ENCODE measurements at regions not wholly inside any gene's neighbourhood (a gene's known extent, or its start where the extent isn't known, plus 50 kb on each side); places are given as distances from the start of the nearest gene placed in this dataset.
A peak's percentile ranks its signal among the peaks of the same experiment; 100 is the strongest.

DNA sequence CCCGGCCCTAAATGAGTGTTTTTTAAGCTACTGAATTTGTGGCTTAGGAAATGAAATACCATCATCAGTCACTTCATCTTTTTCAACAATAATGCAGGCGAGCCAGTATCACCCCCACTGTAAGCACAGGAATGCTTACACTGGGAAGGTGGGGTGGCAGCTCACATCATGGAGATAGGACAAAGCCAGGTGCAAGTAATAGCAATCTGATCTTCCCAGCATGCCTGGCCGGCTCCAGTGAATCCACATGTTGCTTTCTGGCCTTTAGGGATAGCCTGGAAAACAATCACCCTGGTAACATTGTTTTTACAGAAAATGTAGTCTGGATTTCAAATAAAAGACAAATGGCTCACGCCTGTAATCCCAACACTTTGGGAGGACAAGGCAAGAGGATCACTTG lies 140.9 kb upstream of the SOD1 start:
- H3K36me3 ChIP-seq (ENCODE audit: control insufficient read depth in 2 of 4, insufficient read depth in 4 of 4, low read length in 3 of 4) = no peaks in the 10 kb centered on the region
- no peaks in the 10 kb centered on the region for H3K79me1 ChIP-seq (ENCODE audit: low read depth, low read length)
- no peaks in the 10 kb centered on the region for H3K27me3 ChIP-seq (replicated peaks in 1 of 4; ENCODE audit: control insufficient read depth in 3 of 4, extremely low read depth in 1 of 4, insufficient read depth in 3 of 4, low read length in 3 of 4)
- no peaks in the 10 kb centered on the region for H3K23me2 ChIP-seq (ENCODE audit: low read depth, low read length)
- peaks cover 0 to 38% of the 10 kb centered on the region in 2 experiments; a peak in 2 of 4 replicates for H3K79me2 ChIP-seq (ENCODE audit: control insufficient read depth in 1 of 2, insufficient read depth in 2 of 2, low read length in 2 of 2)
- H2AK5ac ChIP-seq (ENCODE audit: low read depth, low read length) = 0 out of 2 replicates have a peak overlapping the region, but pooled peaks have one; percentile 24
- DNase-seq (ENCODE audit: low read depth in 1 of 2, low spot score in 2 of 2) (no peak), FAIRE-seq (no peak)
- no peaks in the 10 kb centered on the region for H3K9me3 ChIP-seq (ENCODE audit: insufficient read depth in 2 of 2, low read depth in 1 of 2, low read length in 1 of 2)
- H3K9ac ChIP-seq (replicated peaks in 1 of 4; ENCODE audit: extremely low read depth in 1 of 4, low read depth in 3 of 4, low read length in 3 of 4) = no peak overlapping the region
- H2AFZ ChIP-seq (ENCODE audit: low read length) = no peak overlapping the region
- no peak overlapping the region for H2BK20ac ChIP-seq (ENCODE audit: low read length)
- no peak overlapping the region; the same call in 1 of the 2 replicates for H2BK15ac ChIP-seq (ENCODE audit: low read length)
- no peaks in the 10 kb centered on the region for H4K20me1 ChIP-seq (replicated peaks in 1 of 2; ENCODE audit: control insufficient read depth in 1 of 2, insufficient read depth in 2 of 2, low read length in 2 of 2)
- H3K4me3 ChIP-seq (ENCODE audit: extremely low read depth in 1 of 4, insufficient read depth in 2 of 4, low read depth in 3 of 4, low read length in 4 of 4) = no peak overlapping the region
- no peak overlapping the region for H3K27ac ChIP-seq (ENCODE audit: low read depth, low read length)
- H3K18ac ChIP-seq (ENCODE audit: extremely low read depth, low read length) = no peak overlapping the region
- peak overlapping the region; percentile 53; the same call in 1 of the 2 replicates for H4K8ac ChIP-seq (ENCODE audit: extremely low read depth, insufficient read depth, low read length)
- no peak overlapping the region for H2BK12ac ChIP-seq (ENCODE audit: low read depth, low read length)
- no peak overlapping the region for H3K4me2 ChIP-seq (ENCODE audit: insufficient read depth in 1 of 2, low read depth in 2 of 2, low read length in 2 of 2)
- H3K23ac ChIP-seq (ENCODE audit: insufficient read length) = no peak overlapping the region
- H4K5ac ChIP-seq (ENCODE audit: insufficient read length, low read depth, low read length) = no peak overlapping the region
- TF ChIP-seq CBX8 (IDR thresholded peaks at IDR 0.05; ENCODE audit: borderline replicate concordance, low read depth, low read length) (no peak), SRF (IDR thresholded peaks at IDR 0.05; ENCODE audit: low read depth, low read length) (no peak), SIX5 (IDR thresholded peaks at IDR 0.05; ENCODE audit: low read depth, low read length) (no peak), SUZ12 (IDR thresholded peaks at IDR 0.05; ENCODE audit: low read length) (no peak), BCL11A (IDR thresholded peaks at IDR 0.05; ENCODE audit: low read depth in 2 of 2, low read length in 2 of 2) (no peak), MAX (IDR thresholded peaks at IDR 0.05) (no peak), SIN3A (conservative IDR thresholded peaks at IDR 0.05 in 1 of 2, IDR thresholded peaks at IDR 0.05 in 1 of 2; ENCODE audit: low read depth in 1 of 2, low read length in 2 of 2) (no peak), GTF2F1 (IDR thresholded peaks at IDR 0.05; ENCODE audit: borderline replicate concordance, low read depth, low read length) (no peak), CTCF (IDR thresholded peaks at IDR 0.05; ENCODE audit: control extremely low read depth in 1 of 3, insufficient read depth in 1 of 3, low read depth in 1 of 3, low read length in 3 of 3) (no peak), JUND (IDR thresholded peaks at IDR 0.05; ENCODE audit: low read length) (no peak), EGR1 (IDR thresholded peaks at IDR 0.05; ENCODE audit: borderline replicate concordance, low read depth, low read length) (no peak), TEAD4 (IDR thresholded peaks at IDR 0.05; ENCODE audit: low read depth, low read length) (no peak)
- no peak overlapping the region for H3K56ac ChIP-seq (replicated peaks; ENCODE audit: insufficient read length, low read depth, low read length)
- 92% methylated on average over 4 of the region's 4 CpGs; no CpG with 5 or more reads in 1 of the 2 experiments for WGBS, 2 experiments (ENCODE audit: extremely low coverage in 1 of 2, insufficient coverage in 1 of 2, insufficient read length in 1 of 2, insufficient replicate concordance in 2 of 2, low coverage in 1 of 2, low lambda C conversion rate in 2 of 2, missing lambda C conversion rate in 1 of 2)
- no peak overlapping the region for H2BK120ac ChIP-seq (replicated peaks; ENCODE audit: low read depth, low read length)
- peaks cover 0 to 9% (median 5%) of the 10 kb centered on the region in 4 experiments; a peak in 5 of 7 replicates for H3K4me1 ChIP-seq (replicated peaks in 1 of 4; ENCODE audit: control insufficient read depth in 3 of 4, insufficient read depth in 4 of 4, low read length in 3 of 4)
- H3K4ac ChIP-seq (replicated peaks; ENCODE audit: insufficient read length, low read depth, low read length) = no peak overlapping the region
- POLR2A ChIA-PET (ENCODE audit: partially characterized antibody) = no interaction called here
- H4K91ac ChIP-seq (replicated peaks; ENCODE audit: insufficient read length, low read length) = no peak overlapping the region
- CTCF ChIA-PET (ENCODE audit: partially characterized antibody) = interaction anchor here (1.6 to 2.4 kb wide), 2 partner anchors 10 to 20 kb away, joined by 6 to 9 read pairs; no protein-coding TSS in a partner anchor
- H2BK5ac ChIP-seq (ENCODE audit: low read depth, low read length) = no peak overlapping the region
- H3K14ac ChIP-seq (ENCODE audit: insufficient read length) = no peak overlapping the region
